ENCODE measurements at regions not wholly inside any gene's neighbourhood (a gene's known extent, or its start where the extent isn't known, plus 50 kb on each side); places are given as distances from the start of the nearest gene placed in this dataset.

GRCh38 chr18:51383116-51383515 lies 185.6 kb upstream of the MEX3C start:
- CTCF ChIA-PET (ENCODE audit: partially characterized antibody) = no interaction called here
- Mint-ChIP-seq H3K27me3 (no peaks in the 10 kb centered on the region), H3K9me3 (no peaks in the 10 kb centered on the region), H3K4me1 (no peaks in the 10 kb centered on the region), H3K4me3 (no peak overlapping the region), H3K36me3 (no peaks in the 10 kb centered on the region), H3K27ac (no peak overlapping the region)
- POLR2A ChIA-PET (ENCODE audit: partially characterized antibody) = no interaction called here
- Histone ChIP-seq H3K27me3 (ENCODE audit: insufficient read depth, low read length) (no peaks in the 10 kb centered on the region), H3K4me1 (ENCODE audit: insufficient read depth, low read length) (no peaks in the 10 kb centered on the region), H3K27ac (ENCODE audit: low read depth, low read length) (no peak overlapping the region), H3K4me3 (ENCODE audit: low read length in 2 of 2) (no peak overlapping the region), H3K9me3 (ENCODE audit: control insufficient read depth in 1 of 2, low read length in 2 of 2) (no peaks in the 10 kb centered on the region), H3K36me3 (ENCODE audit: insufficient read depth, low read length) (no peaks in the 10 kb centered on the region)
- intact Hi-C loops (cut with micrococcal nuclease) = loop anchor here (10.0 kb wide), 1 partner anchor 268 kb away; no protein-coding TSS in a partner anchor
- DNase-seq = no peak

- H3K4me3 ChIP-seq (ENCODE audit: low read length in 2 of 2) = no peak overlapping the region
- H3K27ac ChIP-seq (ENCODE audit: low read depth, low read length) = no peak overlapping the region
- no peaks in the 10 kb centered on the region for H3K36me3 ChIP-seq (ENCODE audit: insufficient read depth, low read length)
- H3K36me3 Mint-ChIP-seq = no peaks in the 10 kb centered on the region
- no peaks in the 10 kb centered on the region for H3K27me3 Mint-ChIP-seq
- H3K4me1 ChIP-seq (ENCODE audit: insufficient read depth, low read length) = no peaks in the 10 kb centered on the region
- no peaks in the 10 kb centered on the region for H3K4me1 Mint-ChIP-seq
- no peak for DNase-seq
- intact Hi-C loops (cut with micrococcal nuclease) = loop anchor here (10.0 kb wide), 1 partner anchor 269 kb away; no protein-coding TSS in a partner anchor
- no peaks in the 10 kb centered on the region for H3K9me3 ChIP-seq (ENCODE audit: control insufficient read depth in 1 of 2, low read length in 2 of 2)
- POLR2A ChIA-PET (ENCODE audit: partially characterized antibody) = no interaction called here
- H3K27me3 ChIP-seq (ENCODE audit: insufficient read depth, low read length) = no peaks in the 10 kb centered on the region
- no peaks in the 10 kb centered on the region for H3K9me3 Mint-ChIP-seq
- no peak overlapping the region for H3K4me3 Mint-ChIP-seq
- CTCF ChIA-PET (ENCODE audit: partially characterized antibody) = interaction anchor here (0.9 kb wide), 1 partner anchor 273 kb away, joined by 4 read pairs; no protein-coding TSS in a partner anchor
- H3K27ac Mint-ChIP-seq = no peak overlapping the region
These were observed 186.2 kb upstream of the MEX3C start for GRCh38 chr18:51383711-51384110.

DNA sequence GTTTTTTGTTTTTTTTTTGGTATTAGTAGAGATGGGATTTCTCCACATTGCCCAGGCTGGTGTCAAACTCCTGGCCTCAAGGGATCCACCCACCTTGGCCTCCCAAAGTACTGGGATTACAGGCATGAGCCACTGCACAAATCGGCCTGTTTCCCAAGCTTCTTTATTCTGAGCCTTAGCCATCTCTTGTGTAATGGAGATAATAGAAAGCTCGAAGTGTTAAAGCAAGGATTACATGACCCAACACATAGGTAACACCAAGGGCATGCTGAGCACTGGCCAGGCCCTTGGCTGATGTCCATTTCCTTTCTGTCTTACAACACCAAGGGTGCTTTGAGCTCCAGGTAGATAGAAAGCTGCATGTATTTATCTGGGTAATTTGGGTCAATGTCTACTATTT lies 187.8 kb upstream of the MEX3C start:
- Mint-ChIP-seq H3K4me1 (no peaks in the 10 kb centered on the region), H3K36me3 (no peaks in the 10 kb centered on the region), H3K27me3 (no peaks in the 10 kb centered on the region), H3K4me3 (no peak overlapping the region), H3K27ac (no peak overlapping the region), H3K9me3 (no peaks in the 10 kb centered on the region)
- no peaks in the 10 kb centered on the region for H3K4me1 ChIP-seq (ENCODE audit: insufficient read depth, low read length)
- H3K4me3 ChIP-seq (ENCODE audit: low read length in 2 of 2) = no peak overlapping the region
- H3K9me3 ChIP-seq (ENCODE audit: control insufficient read depth in 1 of 2, low read length in 2 of 2) = no peaks in the 10 kb centered on the region
- CTCF ChIA-PET (ENCODE audit: partially characterized antibody) = interaction anchor here (1.0 kb wide), 1 partner anchor 275 kb away, joined by 5 read pairs; no protein-coding TSS in a partner anchor
- H3K27me3 ChIP-seq (ENCODE audit: insufficient read depth, low read length) = no peaks in the 10 kb centered on the region
- DNase-seq = no peak
- POLR2A ChIA-PET (ENCODE audit: partially characterized antibody) = no interaction called here
- no peaks in the 10 kb centered on the region for H3K36me3 ChIP-seq (ENCODE audit: insufficient read depth, low read length)
- intact Hi-C loops (cut with micrococcal nuclease) = loop anchor here (10.0 kb wide), 1 partner anchor 270 kb away; no protein-coding TSS in a partner anchor
- H3K27ac ChIP-seq (ENCODE audit: low read depth, low read length) = no peak overlapping the region

DNA sequence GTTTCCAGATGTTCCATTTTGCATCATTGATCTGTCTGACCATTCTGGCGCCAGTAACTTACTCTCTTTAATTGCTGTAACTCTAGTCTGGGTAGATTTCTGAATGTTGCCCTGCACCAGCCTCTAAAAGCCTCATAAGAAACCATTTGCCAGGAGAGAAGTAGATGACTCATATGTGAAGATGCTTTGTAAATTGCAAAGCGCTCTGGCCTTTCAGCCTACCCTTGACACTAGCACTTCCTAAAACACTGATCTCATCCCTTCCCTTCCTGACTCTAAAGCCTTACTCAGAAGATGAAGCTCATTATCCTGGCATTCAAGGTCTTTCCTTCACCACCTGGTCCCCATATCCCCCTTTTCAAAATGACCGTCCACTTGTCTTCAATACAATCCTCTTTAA lies 193.2 kb upstream of the MEX3C start:
- Histone ChIP-seq H3K9me3 (ENCODE audit: control insufficient read depth in 1 of 2, low read length in 2 of 2) (no peaks in the 10 kb centered on the region), H3K27ac (ENCODE audit: low read depth, low read length) (no peak overlapping the region), H3K4me1 (ENCODE audit: insufficient read depth, low read length) (no peaks in the 10 kb centered on the region), H3K36me3 (ENCODE audit: insufficient read depth, low read length) (no peaks in the 10 kb centered on the region), H3K27me3 (ENCODE audit: insufficient read depth, low read length) (no peaks in the 10 kb centered on the region), H3K4me3 (ENCODE audit: low read length in 2 of 2) (no peak overlapping the region)
- Mint-ChIP-seq H3K4me3 (no peak overlapping the region), H3K4me1 (peaks cover 0 to 1% (median 0%) of the 10 kb centered on the region in 4 donors), H3K27ac (no peak overlapping the region), H3K36me3 (no peaks in the 10 kb centered on the region), H3K27me3 (peaks cover 5 to 13% of the 10 kb centered on the region in 2 donors), H3K9me3 (no peaks in the 10 kb centered on the region)
- intact Hi-C loops (cut with micrococcal nuclease) = no loop called here
- no peak for DNase-seq
- ChIA-PET POLR2A (ENCODE audit: partially characterized antibody) (no interaction called here), CTCF (ENCODE audit: partially characterized antibody) (interaction anchor here (2.1 kb wide), 1 partner anchor 10 kb away, joined by 5 read pairs; no protein-coding TSS in a partner anchor)

GRCh38 chr18:51391215-51391614 lies 193.7 kb upstream of the MEX3C start:
- CTCF ChIA-PET (ENCODE audit: partially characterized antibody) = interaction anchor here (2.1 kb wide), 1 partner anchor 10 kb away, joined by 5 read pairs; no protein-coding TSS in a partner anchor
- Mint-ChIP-seq H3K4me3 (no peak overlapping the region), H3K36me3 (no peaks in the 10 kb centered on the region), H3K27ac (no peak overlapping the region), H3K9me3 (no peaks in the 10 kb centered on the region), H3K27me3 (peaks cover 5 to 13% of the 10 kb centered on the region in 2 donors), H3K4me1 (peaks cover 0 to 1% (median 0%) of the 10 kb centered on the region in 4 donors)
- H3K36me3 ChIP-seq (ENCODE audit: insufficient read depth, low read length) = no peaks in the 10 kb centered on the region
- H3K9me3 ChIP-seq (ENCODE audit: control insufficient read depth in 1 of 2, low read length in 2 of 2) = no peaks in the 10 kb centered on the region
- POLR2A ChIA-PET (ENCODE audit: partially characterized antibody) = no interaction called here
- no peak overlapping the region for H3K4me3 ChIP-seq (ENCODE audit: low read length in 2 of 2)
- no peak for DNase-seq
- no peaks in the 10 kb centered on the region for H3K4me1 ChIP-seq (ENCODE audit: insufficient read depth, low read length)
- H3K27me3 ChIP-seq (ENCODE audit: insufficient read depth, low read length) = no peaks in the 10 kb centered on the region
- intact Hi-C loops (cut with micrococcal nuclease) = no loop called here
- no peak overlapping the region for H3K27ac ChIP-seq (ENCODE audit: low read depth, low read length)

DNA sequence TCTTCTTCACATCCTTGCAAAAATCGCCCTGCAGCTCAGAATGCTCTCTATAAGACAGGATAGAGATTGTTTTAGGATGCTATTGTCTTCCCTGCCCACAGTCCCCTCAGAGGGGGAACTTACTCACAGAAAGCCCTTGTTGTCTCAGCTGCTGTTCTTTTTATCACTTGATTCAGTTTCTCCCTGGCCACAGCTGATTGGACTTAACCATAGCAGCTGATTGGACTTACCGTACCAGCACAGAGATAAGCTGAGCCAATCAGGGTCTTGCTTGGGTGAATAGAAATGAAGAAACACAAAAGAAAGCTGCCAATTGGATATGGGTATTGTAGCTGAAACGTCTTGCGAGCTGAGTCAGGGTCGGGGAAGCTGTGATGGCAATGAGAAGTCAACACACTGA lies 194.2 kb upstream of the MEX3C start:
- intact Hi-C loops (cut with micrococcal nuclease) = no loop called here
- CTCF ChIA-PET (ENCODE audit: partially characterized antibody) = interaction anchor here (2.1 kb wide), 1 partner anchor 11 kb away, joined by 5 read pairs; no protein-coding TSS in a partner anchor

DNA sequence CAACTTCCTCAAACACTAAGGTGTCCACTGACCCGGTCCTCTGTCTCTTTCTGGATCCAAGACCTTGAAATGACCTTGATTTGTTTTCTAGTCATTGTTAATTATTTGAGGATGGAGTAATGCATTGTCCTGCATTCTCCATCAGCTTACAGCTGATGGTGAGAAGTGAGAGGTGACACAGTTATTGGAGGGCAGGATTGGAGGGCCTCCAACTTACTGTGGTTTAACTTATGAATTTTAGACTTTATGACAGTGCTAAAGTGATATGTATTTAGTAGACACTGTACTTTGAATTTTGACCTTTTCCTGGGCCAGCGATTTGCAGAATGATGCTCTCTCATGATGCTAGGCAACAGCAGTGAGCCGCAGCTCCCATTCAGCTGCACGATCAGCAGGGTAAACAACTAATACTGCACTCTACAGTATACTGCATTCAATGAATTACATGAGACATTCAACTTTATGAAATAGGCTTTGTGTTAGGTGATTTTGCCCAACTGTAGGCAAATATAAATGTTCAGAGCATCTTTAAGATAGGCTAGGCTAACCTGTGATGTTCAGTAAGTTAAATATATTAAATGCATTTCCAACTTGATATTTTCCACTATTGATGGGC lies 200.0 kb upstream of the MEX3C start:
- no peak for DNase-seq
- no peak overlapping the region for H3K27ac ChIP-seq (ENCODE audit: low read depth, low read length)
- H3K4me1 ChIP-seq (ENCODE audit: insufficient read depth, low read length) = no peaks in the 10 kb centered on the region
- no peaks in the 10 kb centered on the region for H3K4me1 Mint-ChIP-seq
- H3K27me3 ChIP-seq (ENCODE audit: insufficient read depth, low read length) = peaks cover 3% of the 10 kb centered on the region
- H3K9me3 ChIP-seq (ENCODE audit: control insufficient read depth in 1 of 2, low read length in 2 of 2) = no peaks in the 10 kb centered on the region
- H3K4me3 ChIP-seq (ENCODE audit: low read length in 2 of 2) = no peak overlapping the region
- H3K27ac Mint-ChIP-seq = no peak overlapping the region
- no peaks in the 10 kb centered on the region for H3K36me3 ChIP-seq (ENCODE audit: insufficient read depth, low read length)
- H3K27me3 Mint-ChIP-seq = peaks cover 4 to 7% of the 10 kb centered on the region in 2 donors
- no peak overlapping the region for H3K4me3 Mint-ChIP-seq
- POLR2A ChIA-PET (ENCODE audit: partially characterized antibody) = no interaction called here
- CTCF ChIA-PET (ENCODE audit: partially characterized antibody) = no interaction called here
- H3K36me3 Mint-ChIP-seq = no peaks in the 10 kb centered on the region
- intact Hi-C loops (cut with micrococcal nuclease) = no loop called here
- no peaks in the 10 kb centered on the region for H3K9me3 Mint-ChIP-seq

More for the DNA sequence above, 194.2 kb upstream of the MEX3C start:
- peaks cover 0 to 1% (median 0%) of the 10 kb centered on the region in 4 donors for H3K4me1 Mint-ChIP-seq
- no peaks in the 10 kb centered on the region for H3K9me3 Mint-ChIP-seq
- H3K27ac Mint-ChIP-seq = no peak overlapping the region
- Histone ChIP-seq H3K9me3 (ENCODE audit: control insufficient read depth in 1 of 2, low read length in 2 of 2) (no peaks in the 10 kb centered on the region), H3K4me3 (ENCODE audit: low read length in 2 of 2) (no peak overlapping the region), H3K36me3 (ENCODE audit: insufficient read depth, low read length) (no peaks in the 10 kb centered on the region), H3K27ac (ENCODE audit: low read depth, low read length) (no peak overlapping the region), H3K4me1 (ENCODE audit: insufficient read depth, low read length) (no peaks in the 10 kb centered on the region), H3K27me3 (ENCODE audit: insufficient read depth, low read length) (no peaks in the 10 kb centered on the region)
- H3K4me3 Mint-ChIP-seq = no peak overlapping the region
- H3K36me3 Mint-ChIP-seq = no peaks in the 10 kb centered on the region
- POLR2A ChIA-PET (ENCODE audit: partially characterized antibody) = no interaction called here
- no peak for DNase-seq
- H3K27me3 Mint-ChIP-seq = peaks cover 5 to 13% of the 10 kb centered on the region in 2 donors
